ENCODE measurements at regions not wholly inside any gene's neighbourhood (a gene's known extent, or its start where the extent isn't known, plus 50 kb on each side); places are given as distances from the start of the nearest gene placed in this dataset.

DNA sequence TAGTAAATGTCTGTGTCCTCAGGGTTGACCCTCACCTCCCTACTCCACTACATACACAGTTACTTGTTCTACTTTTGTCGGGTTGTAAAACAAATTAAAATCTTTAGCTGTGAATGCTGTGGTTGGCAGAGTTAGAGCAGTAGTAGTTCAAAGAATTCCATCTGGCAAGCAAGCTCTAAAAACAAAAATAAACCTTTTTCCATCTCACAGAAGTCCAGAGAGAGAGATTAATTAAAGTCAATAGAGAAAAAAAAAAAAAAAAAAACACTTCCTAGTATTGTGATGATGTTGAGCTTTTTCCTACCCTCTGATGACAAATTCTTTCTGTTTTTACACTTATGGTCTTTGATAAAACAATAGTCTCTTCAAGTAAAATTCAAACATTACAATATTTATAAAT, 338.4 kb downstream of the PCDH17 start:
- TF ChIP-seq ZNF565 (CRISPR knock-in tag; conservative IDR thresholded peaks at IDR 0.05; ENCODE audit: low read depth), result no peak
- TF ChIP-seq, protein P1, sequence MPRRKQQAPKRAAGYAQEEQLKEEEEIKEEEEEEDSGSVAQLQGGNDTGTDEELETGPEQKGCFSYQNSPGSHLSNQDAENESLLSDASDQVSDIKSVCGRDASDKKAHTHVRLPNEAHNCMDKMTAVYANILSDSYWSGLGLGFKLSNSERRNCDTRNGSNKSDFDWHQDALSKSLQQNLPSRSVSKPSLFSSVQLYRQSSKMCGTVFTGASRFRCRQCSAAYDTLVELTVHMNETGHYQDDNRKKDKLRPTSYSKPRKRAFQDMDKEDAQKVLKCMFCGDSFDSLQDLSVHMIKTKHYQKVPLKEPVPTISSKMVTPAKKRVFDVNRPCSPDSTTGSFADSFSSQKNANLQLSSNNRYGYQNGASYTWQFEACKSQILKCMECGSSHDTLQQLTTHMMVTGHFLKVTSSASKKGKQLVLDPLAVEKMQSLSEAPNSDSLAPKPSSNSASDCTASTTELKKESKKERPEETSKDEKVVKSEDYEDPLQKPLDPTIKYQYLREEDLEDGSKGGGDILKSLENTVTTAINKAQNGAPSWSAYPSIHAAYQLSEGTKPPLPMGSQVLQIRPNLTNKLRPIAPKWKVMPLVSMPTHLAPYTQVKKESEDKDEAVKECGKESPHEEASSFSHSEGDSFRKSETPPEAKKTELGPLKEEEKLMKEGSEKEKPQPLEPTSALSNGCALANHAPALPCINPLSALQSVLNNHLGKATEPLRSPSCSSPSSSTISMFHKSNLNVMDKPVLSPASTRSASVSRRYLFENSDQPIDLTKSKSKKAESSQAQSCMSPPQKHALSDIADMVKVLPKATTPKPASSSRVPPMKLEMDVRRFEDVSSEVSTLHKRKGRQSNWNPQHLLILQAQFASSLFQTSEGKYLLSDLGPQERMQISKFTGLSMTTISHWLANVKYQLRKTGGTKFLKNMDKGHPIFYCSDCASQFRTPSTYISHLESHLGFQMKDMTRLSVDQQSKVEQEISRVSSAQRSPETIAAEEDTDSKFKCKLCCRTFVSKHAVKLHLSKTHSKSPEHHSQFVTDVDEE (CRISPR knock-in tag; IDR thresholded peaks at IDR 0.05), result no peak
- TF ChIP-seq PPARA (CRISPR knock-in tag; IDR thresholded peaks at IDR 0.05; ENCODE audit: borderline replicate concordance), result no peak
- TF ChIP-seq TCF4 (CRISPR knock-in tag; IDR thresholded peaks at IDR 0.05; ENCODE audit: borderline replicate concordance), result no peak
- no peak for TF ChIP-seq PATZ1 (CRISPR knock-in tag; IDR thresholded peaks at IDR 0.05; ENCODE audit: borderline replicate concordance)
- no peak for TF ChIP-seq RARB (CRISPR knock-in tag; IDR thresholded peaks at IDR 0.05)
- TF ChIP-seq ZFP30 (CRISPR knock-in tag; IDR thresholded peaks at IDR 0.05), result no peak

All from SK-N-SH treated with all-trans-retinoic acid at 6 μM for 48 hours (cell line).